ENCODE measurements at regions not wholly inside any gene's neighbourhood (a gene's known extent, or its start where the extent isn't known, plus 50 kb on each side); places are given as distances from the start of the nearest gene placed in this dataset.
"Not testable (repeated sequence)": the region's sequence is repeated elsewhere in the genome, so short reads cannot be mapped to it uniquely, and the experiment has no call there.

- intact Hi-C loops (cut with DNase I): no loop called here
- no peak for DNase-seq
Observed at GRCh38 chr2:223477318-223477717, 124.8 kb downstream of the SCG2 start.

GRCh38 chr2:223481486-223481885 lies 120.7 kb downstream of the SCG2 start:
- DNase-seq: no peak
- intact Hi-C loops (cut with DNase I): no loop called here

GRCh38 chr2:223486751-223487150 lies 115.4 kb downstream of the SCG2 start:
- intact Hi-C loops (cut with DNase I): no loop called here
- no peak for DNase-seq

- intact Hi-C loops (cut with DNase I): no loop called here
- peak in 11 of 42 donors; percentile 5 to 60 (median 17) for DNase-seq
Observed at GRCh38 chr2:223487214-223487846, 114.8 kb downstream of the SCG2 start.

- DNase-seq: peak in 41 of 42 donors; percentile 19 to 81 (median 52)
- intact Hi-C loops (cut with DNase I): no loop called here
Observed at GRCh38 chr2:223488814-223489213, 113.3 kb downstream of the SCG2 start.

- DNase-seq: no peak
- intact Hi-C loops (cut with DNase I): no loop called here
Observed at GRCh38 chr2:223494496-223494895, 107.7 kb downstream of the SCG2 start.

- intact Hi-C loops (cut with DNase I): no loop called here
- DNase-seq: no peak
Observed at GRCh38 chr2:223494942-223495341, 107.2 kb downstream of the SCG2 start.

- DNase-seq; intact Hi-C loops (cut with DNase I): not testable (repeated sequence)
Observed at GRCh38 chr2:223496853-223497252, 105.3 kb downstream of the SCG2 start.

- DNase-seq: no peak
- intact Hi-C loops (cut with DNase I): no loop called here
Observed at GRCh38 chr2:223500709-223501108, 101.5 kb downstream of the SCG2 start.

GRCh38 chr2:223501641-223502040 lies 100.5 kb downstream of the SCG2 start:
- DNase-seq: peak in 1 of 42 donors; percentile 10
- intact Hi-C loops (cut with DNase I): no loop called here

GRCh38 chr2:223503746-223504145 lies 98.4 kb downstream of the SCG2 start:
- intact Hi-C loops (cut with DNase I): no loop called here

GRCh38 chr2:223508372-223508771 lies 93.8 kb downstream of the SCG2 start:
- DNase-seq: no peak
- intact Hi-C loops (cut with DNase I): no loop called here

More at GRCh38 chr2:223503746-223504145, 98.4 kb downstream of the SCG2 start:
- DNase-seq: no peak

- intact Hi-C loops (cut with DNase I): no loop called here
- no peak for DNase-seq
Observed at GRCh38 chr2:223510713-223511112, 91.4 kb downstream of the SCG2 start.

- intact Hi-C loops (cut with DNase I): no loop called here
- no peak for DNase-seq
Observed at GRCh38 chr2:223511168-223511567, 91.0 kb downstream of the SCG2 start.

- intact Hi-C loops (cut with DNase I): no loop called here
Observed at GRCh38 chr2:223513771-223514455, 88.2 kb downstream of the SCG2 start.

GRCh38 chr2:223519471-223519870 lies 82.7 kb downstream of the SCG2 start:
- DNase-seq: no peak
- intact Hi-C loops (cut with DNase I): no loop called here

More at GRCh38 chr2:223513771-223514455, 88.2 kb downstream of the SCG2 start:
- DNase-seq: no peak

GRCh38 chr2:223522796-223523195 lies 79.4 kb downstream of the SCG2 start:
- intact Hi-C loops (cut with DNase I): no loop called here

GRCh38 chr2:223523551-223524001 lies 78.6 kb downstream of the SCG2 start:
- intact Hi-C loops (cut with DNase I): no loop called here
- DNase-seq: no peak

More at GRCh38 chr2:223522796-223523195, 79.4 kb downstream of the SCG2 start:
- no peak for DNase-seq

GRCh38 chr2:223524066-223524465 lies 78.1 kb downstream of the SCG2 start:
- no peak for DNase-seq
- intact Hi-C loops (cut with DNase I): no loop called here

- intact Hi-C loops (cut with DNase I): no loop called here
- peak in 7 of 42 donors; percentile 12 to 61 (median 34) for DNase-seq
Observed at GRCh38 chr2:223526106-223526505, 76.1 kb downstream of the SCG2 start.

- DNase-seq: peak in 5 of 42 donors; percentile 25 to 69 (median 33)
- intact Hi-C loops (cut with DNase I): no loop called here
Observed at GRCh38 chr2:223528036-223528435, 74.1 kb downstream of the SCG2 start.

Measured in head of caudate nucleus (tissue), 42 donors.